ENCODE measurements at regions not wholly inside any gene's neighbourhood (a gene's known extent, or its start where the extent isn't known, plus 50 kb on each side); places are given as distances from the start of the nearest gene placed in this dataset.

GRCh38 chr2:145141981-145142380 lies 622.1 kb upstream of the ZEB2 start:
- DNase-seq (ENCODE audit: extremely low read depth, low read depth, low spot score): no peak

- DNase-seq (ENCODE audit: extremely low read depth, low read depth, low spot score): no peak
These were observed 620.7 kb upstream of the ZEB2 start for GRCh38 chr2:145140658-145141057.

GRCh38 chr2:145138626-145139025 lies 618.7 kb upstream of the ZEB2 start:
- DNase-seq (ENCODE audit: extremely low read depth, low read depth, low spot score): no peak

GRCh38 chr2:145137901-145138300 lies 618.0 kb upstream of the ZEB2 start:
- no peak for DNase-seq (ENCODE audit: extremely low read depth, low read depth, low spot score)

GRCh38 chr2:145137211-145137610 lies 617.3 kb upstream of the ZEB2 start:
- DNase-seq (ENCODE audit: extremely low read depth, low read depth, low spot score): no peak

- DNase-seq (ENCODE audit: extremely low read depth, low read depth, low spot score): no peak
These were observed 616.8 kb upstream of the ZEB2 start for GRCh38 chr2:145136702-145137101.

GRCh38 chr2:145126146-145126545 lies 606.2 kb upstream of the ZEB2 start:
- no peak for DNase-seq (ENCODE audit: extremely low read depth, low read depth, low spot score)

GRCh38 chr2:145124085-145124484 lies 604.2 kb upstream of the ZEB2 start:
- DNase-seq (ENCODE audit: extremely low read depth, low read depth, low spot score): no peak

GRCh38 chr2:145123606-145124005 lies 603.7 kb upstream of the ZEB2 start:
- DNase-seq (ENCODE audit: extremely low read depth, low read depth, low spot score): no peak

GRCh38 chr2:145119225-145119624 lies 599.3 kb upstream of the ZEB2 start:
- DNase-seq (ENCODE audit: extremely low read depth, low read depth, low spot score): no peak

- no peak for DNase-seq (ENCODE audit: extremely low read depth, low read depth, low spot score)
These were observed 597.2 kb upstream of the ZEB2 start for GRCh38 chr2:145116834-145117725.

- DNase-seq (ENCODE audit: extremely low read depth, low read depth, low spot score): no peak
These were observed 596.1 kb upstream of the ZEB2 start for GRCh38 chr2:145116056-145116455.

- DNase-seq (ENCODE audit: extremely low read depth, low read depth, low spot score): no peak
These were observed 594.8 kb upstream of the ZEB2 start for GRCh38 chr2:145114726-145115125.

GRCh38 chr2:145112467-145112866 lies 592.5 kb upstream of the ZEB2 start:
- DNase-seq (ENCODE audit: extremely low read depth, low read depth, low spot score): no peak

GRCh38 chr2:145110668-145111356 lies 590.9 kb upstream of the ZEB2 start:
- peak; percentile 12 for DNase-seq (ENCODE audit: extremely low read depth, low read depth, low spot score)

GRCh38 chr2:145108959-145109710 lies 589.2 kb upstream of the ZEB2 start:
- DNase-seq (ENCODE audit: extremely low read depth, low read depth, low spot score): no peak

- DNase-seq (ENCODE audit: extremely low read depth, low read depth, low spot score): no peak
These were observed 588.5 kb upstream of the ZEB2 start for GRCh38 chr2:145108361-145108778.

- DNase-seq (ENCODE audit: extremely low read depth, low read depth, low spot score): no peak
These were observed 586.4 kb upstream of the ZEB2 start for GRCh38 chr2:145106293-145106692.

- no peak for DNase-seq (ENCODE audit: extremely low read depth, low read depth, low spot score)
These were observed 582.8 kb upstream of the ZEB2 start for GRCh38 chr2:145102706-145103105.

GRCh38 chr2:145100301-145100700 lies 580.4 kb upstream of the ZEB2 start:
- no peak for DNase-seq (ENCODE audit: extremely low read depth, low read depth, low spot score)

- no peak for DNase-seq (ENCODE audit: extremely low read depth, low read depth, low spot score)
These were observed 576.7 kb upstream of the ZEB2 start for GRCh38 chr2:145096582-145096981.

All from glomerular endothelial cell (primary cell).